ENCODE measurements at regions not wholly inside any gene's neighbourhood (a gene's known extent, or its start where the extent isn't known, plus 50 kb on each side); places are given as distances from the start of the nearest gene placed in this dataset.

DNA sequence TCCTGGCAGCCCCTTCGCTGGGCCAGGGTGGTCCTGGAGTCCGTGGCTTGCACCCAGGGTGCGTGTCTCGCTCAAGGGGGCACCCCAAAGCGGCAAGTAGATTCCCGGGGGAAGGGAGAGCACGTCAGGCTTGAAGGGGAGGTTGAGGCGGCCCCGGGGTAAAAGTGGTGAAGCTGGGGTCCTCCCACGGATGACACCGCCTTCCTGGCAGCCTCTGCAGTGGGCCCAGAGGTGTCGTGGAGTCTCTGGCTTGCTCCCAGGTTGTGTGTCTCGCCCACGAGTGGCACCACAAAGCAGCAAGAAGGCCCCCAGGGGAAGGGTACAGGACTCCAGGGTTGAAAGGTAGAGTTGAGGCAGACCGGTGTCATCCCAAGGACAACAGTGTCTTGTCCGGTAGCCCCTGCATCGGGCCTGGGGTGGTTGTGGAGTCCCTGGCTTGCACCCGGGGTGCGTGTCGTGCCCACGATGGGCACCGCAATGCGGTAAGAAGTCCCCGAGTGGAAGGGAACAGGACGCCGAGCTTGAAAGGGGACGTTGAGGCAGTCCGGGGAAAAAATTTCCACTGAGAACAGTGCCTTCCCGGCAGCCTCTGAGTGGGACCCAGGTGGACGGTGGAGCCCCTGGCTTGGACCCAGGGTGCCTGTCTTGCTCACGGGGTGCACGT lies 158.0 kb upstream of the ALG10B start:
- peaks cover 98% of the 10 kb centered on the region for H3K9me3 ChIP-seq (ENCODE audit: insufficient read depth, low read depth, low read length)
- H3K27me3 ChIP-seq (ENCODE audit: insufficient read depth, low read length), result no peaks in the 10 kb centered on the region
- no peak overlapping the region for H2AK5ac ChIP-seq (ENCODE audit: low read length)
- no peaks in the 10 kb centered on the region for H3K4me1 ChIP-seq (ENCODE audit: control insufficient read depth in 1 of 2, insufficient read depth in 2 of 2, low read length in 2 of 2)
- H3K4me3 ChIP-seq (ENCODE audit: low read depth, low read length), result no peak overlapping the region
- WGBS (ENCODE audit: extremely low coverage, insufficient coverage, insufficient read length), result no CpG with 5 or more reads among the region's 32 CpGs
- no peak overlapping the region for H2AFZ ChIP-seq (ENCODE audit: insufficient read depth, low read length, poor library complexity)
- DNase-seq, result no peak
- no peaks in the 10 kb centered on the region for H3K36me3 ChIP-seq (ENCODE audit: control insufficient read depth in 1 of 2, insufficient read depth in 2 of 2, low read length in 2 of 2)
- H4K91ac ChIP-seq (ENCODE audit: low read depth, low read length), result no peak overlapping the region
- no peak overlapping the region for H3K14ac ChIP-seq (ENCODE audit: low read length)
- no peak overlapping the region for H3K4ac ChIP-seq (ENCODE audit: low read depth, low read length)
- H3K79me2 ChIP-seq (ENCODE audit: control insufficient read depth, insufficient read depth, low read length, poor library complexity), result no peaks in the 10 kb centered on the region
- H3K18ac ChIP-seq (ENCODE audit: low read length), result no peak overlapping the region
- H2BK5ac ChIP-seq (ENCODE audit: low read depth, low read length, poor library complexity), result no peak overlapping the region
- H3K27ac ChIP-seq (ENCODE audit: low read depth, low read length), result no peak overlapping the region
- H3K79me1 ChIP-seq (ENCODE audit: low read length), result no peaks in the 10 kb centered on the region
- H2BK120ac ChIP-seq (ENCODE audit: insufficient read depth, low read length, poor library complexity), result no peak overlapping the region
- no peak overlapping the region for H3K9ac ChIP-seq (ENCODE audit: low read length)
- no peak overlapping the region for H4K8ac ChIP-seq (ENCODE audit: low read depth, low read length)
- no peak overlapping the region for H3K4me2 ChIP-seq (ENCODE audit: low read length)
- no peak overlapping the region for H4K12ac ChIP-seq (ENCODE audit: low read depth, low read length)
- H3K23ac ChIP-seq (ENCODE audit: low read length), result no peak overlapping the region
- H2BK12ac ChIP-seq (ENCODE audit: low read length), result no peak overlapping the region

DNA sequence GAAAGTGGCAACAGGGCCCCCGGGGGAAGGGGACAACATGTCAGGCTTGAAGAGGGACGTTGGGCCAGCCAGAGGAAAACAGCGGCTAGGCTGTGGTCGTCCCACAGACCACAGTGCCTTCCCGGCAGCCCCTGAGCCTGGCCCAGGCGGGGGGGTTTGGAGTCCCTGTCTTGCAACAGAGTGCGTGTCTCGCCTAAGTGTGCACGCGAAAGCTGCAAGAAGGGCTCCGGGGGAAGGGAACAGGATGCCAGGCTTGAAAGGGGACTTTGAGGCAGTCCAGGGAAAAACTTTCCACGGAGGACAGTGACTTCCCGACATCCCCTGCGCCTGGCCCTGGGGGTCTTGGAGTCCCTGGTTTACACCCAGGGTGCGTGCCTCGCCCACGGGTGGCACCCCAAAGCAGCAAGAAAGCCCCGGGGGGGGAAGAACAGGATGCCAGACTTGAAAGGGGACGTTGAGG lies 157.5 kb upstream of the ALG10B start:
- Histone ChIP-seq H2BK120ac (ENCODE audit: insufficient read depth, low read length, poor library complexity) (no peak overlapping the region), H3K79me1 (ENCODE audit: low read length) (no peaks in the 10 kb centered on the region), H4K8ac (ENCODE audit: low read depth, low read length) (no peak overlapping the region), H4K12ac (ENCODE audit: low read depth, low read length) (no peak overlapping the region), H3K4me3 (ENCODE audit: low read depth, low read length) (no peak overlapping the region), H4K91ac (ENCODE audit: low read depth, low read length) (no peak overlapping the region), H2AFZ (ENCODE audit: insufficient read depth, low read length, poor library complexity) (no peak overlapping the region), H3K4ac (ENCODE audit: low read depth, low read length) (no peak overlapping the region), H3K79me2 (ENCODE audit: control insufficient read depth, insufficient read depth, low read length, poor library complexity) (no peaks in the 10 kb centered on the region), H3K4me1 (ENCODE audit: control insufficient read depth in 1 of 2, insufficient read depth in 2 of 2, low read length in 2 of 2) (no peaks in the 10 kb centered on the region), H3K9me3 (ENCODE audit: insufficient read depth, low read depth, low read length) (peaks cover 95% of the 10 kb centered on the region), H3K23ac (ENCODE audit: low read length) (no peak overlapping the region), H2BK5ac (ENCODE audit: low read depth, low read length, poor library complexity) (no peak overlapping the region), H3K27me3 (ENCODE audit: insufficient read depth, low read length) (no peaks in the 10 kb centered on the region), H3K18ac (ENCODE audit: low read length) (no peak overlapping the region), H3K4me2 (ENCODE audit: low read length) (no peak overlapping the region), H3K14ac (ENCODE audit: low read length) (no peak overlapping the region), H2AK5ac (ENCODE audit: low read length) (no peak overlapping the region), H3K27ac (ENCODE audit: low read depth, low read length) (no peak overlapping the region), H3K36me3 (ENCODE audit: control insufficient read depth in 1 of 2, insufficient read depth in 2 of 2, low read length in 2 of 2) (no peaks in the 10 kb centered on the region), H2BK12ac (ENCODE audit: low read length) (no peak overlapping the region), H3K9ac (ENCODE audit: low read length) (no peak overlapping the region)
- no peak for DNase-seq
- no CpG with 5 or more reads among the region's 19 CpGs for WGBS (ENCODE audit: extremely low coverage, insufficient coverage, insufficient read length)

DNA sequence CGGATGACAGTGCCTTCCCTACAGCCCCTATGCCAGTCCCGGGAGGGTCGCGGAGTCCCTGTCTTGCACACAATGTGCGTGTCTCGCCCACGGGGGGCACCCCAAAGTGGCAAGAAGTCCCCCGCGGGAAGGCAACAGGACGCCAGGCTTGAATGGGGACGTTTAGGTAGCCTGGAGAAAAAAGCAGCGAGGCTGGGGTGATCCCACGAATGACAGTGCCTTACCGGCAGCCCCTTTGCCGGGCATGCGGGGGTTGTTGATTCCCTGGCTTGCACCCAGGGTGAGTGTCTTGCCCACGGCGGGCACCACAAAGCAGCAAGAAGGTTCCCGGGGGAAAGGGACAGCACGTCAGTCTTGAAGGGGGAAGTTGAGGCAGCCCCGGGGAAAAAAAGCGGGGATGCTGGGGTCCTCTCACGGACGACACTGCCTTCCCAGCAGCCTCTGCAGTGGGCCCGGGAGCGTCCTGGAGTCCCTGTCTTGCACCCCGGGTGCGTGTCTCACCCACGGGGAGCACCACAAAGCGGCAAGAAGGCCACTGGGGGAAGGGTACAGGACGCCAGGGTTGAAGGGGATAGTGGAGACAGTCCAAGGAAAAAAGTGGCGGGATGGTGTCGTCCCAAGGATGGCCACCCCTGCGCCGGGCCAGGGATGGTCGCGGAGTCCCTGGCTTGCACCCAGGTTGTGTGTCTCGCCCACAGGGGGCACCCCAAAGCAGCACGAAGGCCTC lies 156.8 kb upstream of the ALG10B start:
- H3K4ac ChIP-seq (ENCODE audit: low read depth, low read length), result no peak overlapping the region
- H3K4me1 ChIP-seq (ENCODE audit: control insufficient read depth in 1 of 2, insufficient read depth in 2 of 2, low read length in 2 of 2), result no peaks in the 10 kb centered on the region
- no peak overlapping the region for H3K18ac ChIP-seq (ENCODE audit: low read length)
- peaks cover 89% of the 10 kb centered on the region for H3K9me3 ChIP-seq (ENCODE audit: insufficient read depth, low read depth, low read length)
- no peak overlapping the region for H3K27ac ChIP-seq (ENCODE audit: low read depth, low read length)
- H3K4me3 ChIP-seq (ENCODE audit: low read depth, low read length), result no peak overlapping the region
- H2AFZ ChIP-seq (ENCODE audit: insufficient read depth, low read length, poor library complexity), result no peak overlapping the region
- no peak overlapping the region for H3K14ac ChIP-seq (ENCODE audit: low read length)
- no peak overlapping the region for H2BK12ac ChIP-seq (ENCODE audit: low read length)
- H3K36me3 ChIP-seq (ENCODE audit: control insufficient read depth in 1 of 2, insufficient read depth in 2 of 2, low read length in 2 of 2), result no peaks in the 10 kb centered on the region
- no peak overlapping the region for H2AK5ac ChIP-seq (ENCODE audit: low read length)
- no peak overlapping the region for H2BK120ac ChIP-seq (ENCODE audit: insufficient read depth, low read length, poor library complexity)
- H3K23ac ChIP-seq (ENCODE audit: low read length), result no peak overlapping the region
- no peak overlapping the region for H4K12ac ChIP-seq (ENCODE audit: low read depth, low read length)
- no peaks in the 10 kb centered on the region for H3K27me3 ChIP-seq (ENCODE audit: insufficient read depth, low read length)
- H3K79me2 ChIP-seq (ENCODE audit: control insufficient read depth, insufficient read depth, low read length, poor library complexity), result no peaks in the 10 kb centered on the region
- H4K91ac ChIP-seq (ENCODE audit: low read depth, low read length), result no peak overlapping the region
- no peaks in the 10 kb centered on the region for H3K79me1 ChIP-seq (ENCODE audit: low read length)
- no peak overlapping the region for H3K4me2 ChIP-seq (ENCODE audit: low read length)
- WGBS (ENCODE audit: extremely low coverage, insufficient coverage, insufficient read length), result no CpG with 5 or more reads among the region's 39 CpGs
- no peak for DNase-seq
- H2BK5ac ChIP-seq (ENCODE audit: low read depth, low read length, poor library complexity), result no peak overlapping the region
- H3K9ac ChIP-seq (ENCODE audit: low read length), result no peak overlapping the region
- H4K8ac ChIP-seq (ENCODE audit: low read depth, low read length), result no peak overlapping the region

DNA sequence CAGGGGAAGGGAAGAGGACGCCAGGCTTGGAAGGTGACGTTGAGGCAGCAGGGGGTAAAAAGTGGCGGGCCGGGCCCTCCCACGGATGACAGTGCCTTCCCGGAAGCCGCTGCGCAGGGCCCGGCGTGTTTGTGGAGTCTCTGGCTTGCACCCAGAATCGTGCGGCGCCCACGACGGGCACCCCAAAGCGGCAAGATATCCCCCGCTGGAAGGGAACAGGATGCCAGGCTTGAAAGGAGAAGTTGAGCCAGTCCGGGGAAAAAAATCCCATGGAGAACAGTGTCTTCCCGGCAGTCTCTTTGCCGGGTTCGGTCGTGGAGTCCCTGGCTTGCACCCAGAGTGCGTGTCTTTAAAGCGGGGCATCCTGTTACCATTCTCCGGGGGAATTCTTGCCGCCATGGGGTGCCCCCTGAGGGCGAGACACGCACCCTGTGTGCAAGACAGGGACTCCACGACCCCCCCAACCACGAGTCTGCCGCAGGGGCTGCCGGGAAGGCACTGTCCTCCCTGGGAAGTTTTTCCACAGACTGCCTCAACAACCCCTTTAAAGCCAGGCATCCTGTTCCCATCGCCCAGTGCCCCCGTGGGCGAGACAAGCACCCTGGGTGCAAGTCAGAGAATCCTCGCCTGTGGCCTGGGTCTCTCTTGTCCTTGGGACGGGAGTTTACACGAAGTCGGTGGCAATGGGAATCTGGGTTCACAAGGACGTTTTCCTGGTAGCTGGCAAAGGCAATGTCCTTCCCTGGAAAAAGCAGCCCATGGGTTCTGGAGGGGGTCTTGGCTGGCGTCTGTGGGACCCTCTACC lies 156.1 kb upstream of the ALG10B start:
- no peaks in the 10 kb centered on the region for H3K36me3 ChIP-seq (ENCODE audit: control insufficient read depth in 1 of 2, insufficient read depth in 2 of 2, low read length in 2 of 2)
- no CpG with 5 or more reads among the region's 41 CpGs for WGBS (ENCODE audit: extremely low coverage, insufficient coverage, insufficient read length)

More for the DNA sequence above, 156.1 kb upstream of the ALG10B start:
- Histone ChIP-seq H3K79me1 (ENCODE audit: low read length) (no peaks in the 10 kb centered on the region), H3K27ac (ENCODE audit: low read depth, low read length) (no peak overlapping the region), H4K12ac (ENCODE audit: low read depth, low read length) (no peak overlapping the region), H4K91ac (ENCODE audit: low read depth, low read length) (no peak overlapping the region), H3K4me2 (ENCODE audit: low read length) (no peak overlapping the region), H3K4ac (ENCODE audit: low read depth, low read length) (no peak overlapping the region), H2BK5ac (ENCODE audit: low read depth, low read length, poor library complexity) (no peak overlapping the region), H4K8ac (ENCODE audit: low read depth, low read length) (no peak overlapping the region), H3K14ac (ENCODE audit: low read length) (no peak overlapping the region), H3K4me1 (ENCODE audit: control insufficient read depth in 1 of 2, insufficient read depth in 2 of 2, low read length in 2 of 2) (no peaks in the 10 kb centered on the region), H2AFZ (ENCODE audit: insufficient read depth, low read length, poor library complexity) (no peak overlapping the region), H3K4me3 (ENCODE audit: low read depth, low read length) (no peak overlapping the region), H2BK12ac (ENCODE audit: low read length) (no peak overlapping the region), H3K23ac (ENCODE audit: low read length) (no peak overlapping the region), H2AK5ac (ENCODE audit: low read length) (no peak overlapping the region), H2BK120ac (ENCODE audit: insufficient read depth, low read length, poor library complexity) (no peak overlapping the region), H3K9ac (ENCODE audit: low read length) (no peak overlapping the region), H3K27me3 (ENCODE audit: insufficient read depth, low read length) (no peaks in the 10 kb centered on the region), H3K79me2 (ENCODE audit: control insufficient read depth, insufficient read depth, low read length, poor library complexity) (no peaks in the 10 kb centered on the region), H3K18ac (ENCODE audit: low read length) (no peak overlapping the region), H3K9me3 (ENCODE audit: insufficient read depth, low read depth, low read length) (peaks cover 84% of the 10 kb centered on the region)
- no peak for DNase-seq

All from trophoblast cell (in vitro differentiated cells and primary cell).